Lower leg skin (tissue), 4 donors: ENCODE measurements at regions not wholly inside any gene's neighbourhood (a gene's known extent, or its start where the extent isn't known, plus 50 kb on each side); places are given as distances from the start of the nearest gene placed in this dataset.

ENCODE experiments used
- DNase-seq, 2 donors: peaks; one replicate each; pipeline ENCODE4 v3.0.0-alpha.2; 2019; ENCODE audit warnings: low spot score in 2 of 2
- H3K4me3 ChIP-seq: fragments of 200-600 bp; sonication (generic); 2 replicates; pipeline ENCODE4 v1.5.1; 2017; ENCODE audit warnings: mild to moderate bottlenecking, low read depth; ENCODE audit not compliant: poor library complexity, severe bottlenecking
- POLR2A ChIP-seq, 2 donors: fragments of 450-650 bp; IDR thresholded peaks; one replicate each; pipeline ENCODE4 v1.6.1; 2016 to 2017; ENCODE audit warnings: antibody characterized with exemption in 2 of 2, mild to moderate bottlenecking in 1 of 2, moderate library complexity in 1 of 2
- WGBS, 2 donors: methylation state at CpG; one replicate each; pipeline ENCODE4 v1.1.5; 2018; 5-methylcytosine and 5-hydroxymethylcytosine counted together
- intact Hi-C: fragments of 100-400 bp; cut with DNase I; formaldehyde crosslinking; loops from one replicate; pipeline ENCODE4 v1.15.0; 2023; ENCODE audit warnings: low total_unique reads
- TF ChIP-seq, protein P1 (sequence below), 3 donors: fragments of 450-650 bp; IDR thresholded peaks; one replicate each; pipeline ENCODE4 v1.5.1; 2016; ENCODE audit warnings: antibody characterized with exemption in 3 of 3, mild to moderate bottlenecking in 3 of 3, moderate library complexity in 2 of 3

DNA sequence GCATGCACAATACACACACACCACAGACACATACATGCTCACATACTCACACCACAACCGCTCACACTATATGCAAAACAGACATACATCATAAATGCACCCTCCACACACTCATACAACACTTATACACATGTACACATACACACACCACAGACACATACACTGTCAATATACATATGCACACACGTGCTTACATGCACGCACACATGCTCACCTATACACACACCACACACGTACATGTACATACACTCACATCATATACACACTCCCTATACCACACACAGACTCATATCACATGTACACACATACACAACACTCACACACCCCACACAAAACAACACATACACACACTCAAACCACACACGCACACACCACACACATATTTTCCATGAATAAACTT, 885.3 kb downstream of the TBC1D22A start:
- intact Hi-C loops, result no loop called here
- no peak for TF ChIP-seq POLR2A (IDR thresholded peaks at IDR 0.05)
- TF ChIP-seq, protein P1, sequence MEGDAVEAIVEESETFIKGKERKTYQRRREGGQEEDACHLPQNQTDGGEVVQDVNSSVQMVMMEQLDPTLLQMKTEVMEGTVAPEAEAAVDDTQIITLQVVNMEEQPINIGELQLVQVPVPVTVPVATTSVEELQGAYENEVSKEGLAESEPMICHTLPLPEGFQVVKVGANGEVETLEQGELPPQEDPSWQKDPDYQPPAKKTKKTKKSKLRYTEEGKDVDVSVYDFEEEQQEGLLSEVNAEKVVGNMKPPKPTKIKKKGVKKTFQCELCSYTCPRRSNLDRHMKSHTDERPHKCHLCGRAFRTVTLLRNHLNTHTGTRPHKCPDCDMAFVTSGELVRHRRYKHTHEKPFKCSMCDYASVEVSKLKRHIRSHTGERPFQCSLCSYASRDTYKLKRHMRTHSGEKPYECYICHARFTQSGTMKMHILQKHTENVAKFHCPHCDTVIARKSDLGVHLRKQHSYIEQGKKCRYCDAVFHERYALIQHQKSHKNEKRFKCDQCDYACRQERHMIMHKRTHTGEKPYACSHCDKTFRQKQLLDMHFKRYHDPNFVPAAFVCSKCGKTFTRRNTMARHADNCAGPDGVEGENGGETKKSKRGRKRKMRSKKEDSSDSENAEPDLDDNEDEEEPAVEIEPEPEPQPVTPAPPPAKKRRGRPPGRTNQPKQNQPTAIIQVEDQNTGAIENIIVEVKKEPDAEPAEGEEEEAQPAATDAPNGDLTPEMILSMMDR (IDR thresholded peaks at IDR 0.05), result no peak
- H3K4me3 ChIP-seq, result no peak overlapping the region
- DNase-seq, result no peak
- WGBS, 2 donors, result 97 to 99% methylated on average over 5 of the region's 5 CpGs

DNA sequence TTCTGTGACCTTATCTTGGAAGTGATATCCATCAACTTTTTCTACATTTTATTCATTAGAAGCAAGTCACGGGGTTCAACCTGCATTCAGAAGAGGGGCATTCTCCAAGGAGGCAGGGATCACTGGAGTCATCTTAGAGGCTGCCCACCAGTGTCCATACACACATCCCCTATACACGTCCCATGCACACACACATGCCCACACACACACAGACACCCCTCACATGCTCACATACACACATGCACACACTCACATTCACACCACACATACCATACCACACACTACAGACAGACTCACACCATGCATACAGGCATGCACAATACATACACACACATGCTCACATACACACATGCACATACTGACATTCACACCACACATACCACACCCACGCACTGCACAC, 884.7 kb downstream of the TBC1D22A start:
- TF ChIP-seq, protein P1 (IDR thresholded peaks at IDR 0.05), result no peak
- TF ChIP-seq POLR2A (IDR thresholded peaks at IDR 0.05), result no peak
- 86 to 89% methylated on average over 3 of the region's 3 CpGs for WGBS, 2 donors

DNA sequence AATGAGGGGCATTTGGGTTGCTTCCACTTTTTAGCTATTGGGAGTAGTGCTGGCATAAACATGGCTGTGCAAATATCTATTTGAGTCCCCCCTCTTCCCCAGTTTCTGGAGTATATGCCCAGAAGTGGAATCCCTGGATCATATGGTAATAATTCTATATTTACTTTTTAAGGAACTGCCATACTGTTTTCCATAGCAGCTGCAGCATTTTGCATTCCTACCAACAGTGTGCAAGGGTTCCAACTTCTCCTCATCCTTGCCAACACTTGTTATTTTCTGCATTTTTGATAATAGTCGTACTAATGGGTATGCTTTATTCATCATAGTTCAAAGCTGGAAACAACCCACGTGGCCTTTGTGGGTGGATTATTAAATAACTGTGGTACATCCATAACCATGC, 883.5 kb downstream of the TBC1D22A start:
- no peak for TF ChIP-seq POLR2A (IDR thresholded peaks at IDR 0.05)
- TF ChIP-seq, protein P1 (IDR thresholded peaks at IDR 0.05), result no peak
- H3K4me3 ChIP-seq, result no peak overlapping the region
- intact Hi-C loops, result no loop called here
- DNase-seq, result no peak
- WGBS, 2 donors, result 68 to 70% methylated on average over 2 of the region's 2 CpGs

More for the DNA sequence above, 884.7 kb downstream of the TBC1D22A start:
- no peak overlapping the region for H3K4me3 ChIP-seq
- DNase-seq, result no peak
- intact Hi-C loops, result no loop called here

DNA sequence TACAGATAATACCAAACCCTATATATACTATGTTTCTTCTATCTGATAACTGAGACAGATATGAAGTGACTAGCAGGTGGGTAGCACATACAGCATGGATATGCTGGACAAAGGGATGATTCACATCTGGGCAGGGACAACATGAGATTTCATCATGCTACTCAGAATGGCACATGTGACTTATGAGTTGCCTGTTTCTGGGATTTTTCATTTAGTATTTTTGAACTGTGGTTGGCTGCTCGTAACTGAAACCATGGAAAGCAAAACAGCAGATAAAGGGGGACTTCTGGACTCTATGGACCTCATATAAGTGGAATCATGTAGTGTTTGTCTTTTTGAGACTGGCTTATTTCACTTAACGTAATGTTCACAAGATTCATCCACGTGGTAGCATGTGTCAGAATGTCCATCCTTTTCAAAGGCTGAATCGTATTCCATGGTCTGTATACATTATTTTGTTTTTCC, 883.0 kb downstream of the TBC1D22A start:
- H3K4me3 ChIP-seq, result no peak overlapping the region
- WGBS, 2 donors, result 82% methylated on average over 4 of the region's 4 CpGs
- intact Hi-C loops, result no loop called here
- no peak for TF ChIP-seq POLR2A (IDR thresholded peaks at IDR 0.05)
- TF ChIP-seq, protein P1 (IDR thresholded peaks at IDR 0.05), result no peak
- DNase-seq, result no peak

DNA sequence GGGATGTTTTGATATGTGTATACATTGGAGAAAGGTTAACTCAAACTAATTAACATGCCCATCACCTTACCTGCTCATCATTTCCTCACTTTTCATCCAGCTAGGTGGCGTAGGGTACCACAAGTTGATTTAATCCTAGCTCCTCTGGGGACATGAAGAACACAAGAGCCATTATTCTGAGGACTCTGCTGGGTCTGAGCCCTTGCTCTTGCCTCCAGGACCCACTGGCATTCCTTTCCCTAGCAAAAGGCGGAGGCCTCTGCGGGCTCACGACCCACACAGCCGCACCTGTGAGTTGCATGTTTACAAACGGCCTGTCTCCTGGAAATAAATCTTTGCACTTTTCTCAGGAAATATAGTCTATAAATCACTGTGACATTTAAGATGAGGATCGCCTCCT, 871.9 kb downstream of the TBC1D22A start:
- intact Hi-C loops, result no loop called here
- TF ChIP-seq, protein P1 (IDR thresholded peaks at IDR 0.05), result no peak
- TF ChIP-seq POLR2A (IDR thresholded peaks at IDR 0.05), result no peak
- DNase-seq, result peak in 1 of 2 donors; percentile 77
- 59 to 65% methylated on average over 7 of the region's 7 CpGs for WGBS, 2 donors
- no peak overlapping the region for H3K4me3 ChIP-seq

DNA sequence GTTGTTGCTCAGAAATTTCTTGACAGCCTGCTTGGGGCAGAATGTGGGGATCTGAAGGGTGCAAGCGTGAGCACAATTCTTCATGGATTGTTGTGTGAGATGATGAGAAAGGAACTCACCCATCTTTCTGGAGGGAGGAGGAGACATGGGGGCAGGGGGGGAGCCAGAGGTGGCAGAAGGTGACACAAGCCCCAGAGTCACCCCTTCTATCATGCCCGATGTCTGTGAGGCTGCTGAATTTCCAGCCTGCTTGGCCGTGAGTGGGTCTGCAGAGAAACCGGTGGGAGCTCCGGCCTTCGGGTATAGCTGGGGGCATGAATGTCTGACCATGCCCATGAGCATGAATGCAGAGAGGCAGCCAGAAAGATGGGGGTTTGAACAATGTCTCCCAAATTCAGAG, 870.7 kb downstream of the TBC1D22A start:
- intact Hi-C loops, result no loop called here
- TF ChIP-seq POLR2A (IDR thresholded peaks at IDR 0.05), result no peak
- TF ChIP-seq, protein P1 (IDR thresholded peaks at IDR 0.05), result no peak
- no peak overlapping the region for H3K4me3 ChIP-seq
- peak; percentile 9 to 68 for DNase-seq
- 83 to 84% methylated on average over 6 of the region's 6 CpGs for WGBS, 2 donors
